NCI-H460 (cell line): ENCODE measurements at regions not wholly inside any gene's neighbourhood (a gene's known extent, or its start where the extent isn't known, plus 50 kb on each side); places are given as distances from the start of the nearest gene placed in this dataset.

ENCODE experiments used
- DNase-seq: peaks from one replicate; pipeline ENCODE4 v3.0.0-alpha.2; 2016; ENCODE audit warnings: low read depth; ENCODE audit errors: extremely low read depth

- DNase-seq, result no peak
Measured at GRCh38 chr3:158961911-158962310, 160.1 kb downstream of the MFSD1 start.

- DNase-seq, result no peak
Measured at GRCh38 chr3:158970006-158970405, 168.2 kb downstream of the MFSD1 start.

GRCh38 chr3:158974904-158975303 lies 173.1 kb downstream of the MFSD1 start:
- no peak for DNase-seq

- no peak for DNase-seq
Measured at GRCh38 chr3:158976966-158977365, 175.1 kb downstream of the MFSD1 start.

GRCh38 chr3:158977497-158977896 lies 175.6 kb downstream of the MFSD1 start:
- no peak for DNase-seq

- DNase-seq, result no peak
Measured at GRCh38 chr3:158983216-158984099, 181.6 kb downstream of the MFSD1 start.

- no peak for DNase-seq
Measured at GRCh38 chr3:158991146-158991705, 189.4 kb downstream of the MFSD1 start.

- no peak for DNase-seq
Measured at GRCh38 chr3:158992463-158992862, 190.6 kb downstream of the MFSD1 start.

- DNase-seq, result no peak
Measured at GRCh38 chr3:158994386-158994785, 192.5 kb downstream of the MFSD1 start.

- no peak for DNase-seq
Measured at GRCh38 chr3:159001711-159002110, 199.9 kb downstream of the MFSD1 start.

GRCh38 chr3:159005137-159005536 lies 203.3 kb downstream of the MFSD1 start:
- DNase-seq, result no peak

GRCh38 chr3:159007331-159007730 lies 205.5 kb downstream of the MFSD1 start:
- DNase-seq, result no peak

GRCh38 chr3:159008401-159008800 lies 206.5 kb downstream of the MFSD1 start:
- no peak for DNase-seq

- no peak for DNase-seq
Measured at GRCh38 chr3:159018341-159018740, 216.5 kb downstream of the MFSD1 start.

GRCh38 chr3:159025733-159026132 lies 223.9 kb downstream of the MFSD1 start:
- DNase-seq, result no peak

GRCh38 chr3:159026510-159026909 lies 224.7 kb downstream of the MFSD1 start:
- DNase-seq, result no peak

GRCh38 chr3:159028706-159029105 lies 226.9 kb downstream of the MFSD1 start:
- no peak for DNase-seq

GRCh38 chr3:159029306-159030026 lies 227.6 kb downstream of the MFSD1 start:
- DNase-seq, result no peak

- no peak for DNase-seq
Measured at GRCh38 chr3:159030138-159030670, 228.3 kb downstream of the MFSD1 start.

GRCh38 chr3:159030886-159031679 lies 229.2 kb downstream of the MFSD1 start:
- no peak for DNase-seq

GRCh38 chr3:159032311-159032710 lies 230.5 kb downstream of the MFSD1 start:
- no peak for DNase-seq
